OCI-LY1 (cell line): ENCODE measurements at regions not wholly inside any gene's neighbourhood (a gene's known extent, or its start where the extent isn't known, plus 50 kb on each side); places are given as distances from the start of the nearest gene placed in this dataset.

Experiments used
- H2AFZ ChIP-seq: fragments of 200-600 bp; sonication (generic), shearing (Covaris generic); 2 replicates; pipeline ENCODE4 v1.6.0; 2014; ENCODE audit warnings: antibody characterized with exemption, mild to moderate bottlenecking, low read length
- H3F3A ChIP-seq: fragments of 200-600 bp; sonication (generic), shearing (Covaris generic); 2 replicates; pipeline ENCODE4 v1.6.0; 2014; ENCODE audit warnings: mild to moderate bottlenecking, antibody characterized with exemption, low read length, moderate library complexity; ENCODE audit not compliant: insufficient read depth
- H3K27ac ChIP-seq: fragments of 200-600 bp; sonication (generic); 2 replicates; pipeline ENCODE4 v1.5.1; 2014; ENCODE audit warnings: low read length, mixed run types, mild to moderate bottlenecking, low read depth; ENCODE audit not compliant: poor library complexity, severe bottlenecking
- H3K27me3 ChIP-seq: fragments of 200-600 bp; sonication (generic); 2 replicates; pipeline ENCODE4 v1.6.0; 2014; ENCODE audit warnings: antibody characterized with exemption, mild to moderate bottlenecking, low read length, moderate library complexity; ENCODE audit not compliant: insufficient read depth
- H3K36me3 ChIP-seq: fragments of 200-600 bp; sonication (generic); 2 replicates; pipeline ENCODE4 v1.6.1; 2014; ENCODE audit warnings: mild to moderate bottlenecking, antibody characterized with exemption, low read length, moderate library complexity, mixed read lengths; ENCODE audit not compliant: insufficient read depth
- H3K4me1 ChIP-seq: fragments of 200-600 bp; sonication (generic); 2 replicates; pipeline ENCODE4 v1.5.1; 2014; ENCODE audit warnings: mild to moderate bottlenecking, low read length, moderate library complexity; ENCODE audit not compliant: insufficient read depth, severe bottlenecking
- H3K4me2 ChIP-seq: fragments of 200-600 bp; sonication (generic), shearing (Covaris generic); 2 replicates; pipeline ENCODE4 v1.6.1; 2014; ENCODE audit warnings: low read length
- H3K4me3 ChIP-seq: fragments of 200-600 bp; sonication (generic); 2 replicates; pipeline ENCODE4 v1.5.1; 2014; ENCODE audit warnings: low read length, low read depth, mild to moderate bottlenecking, mixed read lengths; ENCODE audit not compliant: poor library complexity, severe bottlenecking
- H3K79me2 ChIP-seq: fragments of 200-600 bp; shearing (Covaris generic); 2 replicates; pipeline ENCODE4 v1.6.1; 2016; ENCODE audit warnings: mixed run types, low read length, mixed read lengths; ENCODE audit not compliant: insufficient read depth
- H3K9ac ChIP-seq: fragments of 200-600 bp; sonication (generic), shearing (Covaris generic); 2 replicates; pipeline ENCODE4 v1.6.1; 2014; ENCODE audit warnings: mild to moderate bottlenecking, low read length, mixed read lengths
- H3K9me2 ChIP-seq: fragments of 200-600 bp; sonication (generic), shearing (Covaris generic); 2 replicates; pipeline ENCODE4 v1.6.1; 2014; ENCODE audit warnings: low read depth, mild to moderate bottlenecking, low read length, mixed read lengths
- H3K9me3 ChIP-seq: fragments of 200-600 bp; shearing (Covaris generic); 2 replicates; pipeline ENCODE4 v1.6.1; 2014; ENCODE audit warnings: low read length, mixed read lengths
- H4K20me1 ChIP-seq: fragments of 200-600 bp; sonication (generic), shearing (Covaris generic); 2 replicates; pipeline ENCODE4 v1.6.0; 2016; ENCODE audit warnings: mild to moderate bottlenecking, low read length; ENCODE audit not compliant: insufficient read depth
- EZH2 ChIP-seq: fragments of 200-600 bp; sonication (generic), shearing (Covaris generic); IDR thresholded peaks from 2 replicates; pipeline ENCODE4 v1.8.0; 2017; ENCODE audit warnings: borderline replicate concordance, mixed run types, mild to moderate bottlenecking, antibody characterized with exemption, low read length, moderate library complexity, mixed read lengths
- TF ChIP-seq, protein P1 (sequence below): fragments of 200-600 bp; sonication (generic), shearing (Covaris generic); IDR thresholded peaks from 2 replicates; pipeline ENCODE4 v1.5.1; 2017; ENCODE audit warnings: mild to moderate bottlenecking, antibody characterized with exemption, low read length, moderate library complexity, mixed read lengths

GRCh38 chr18:55111271-55111670 lies 152.0 kb upstream of the CCDC68 start:
- H3K27ac ChIP-seq = no peak overlapping the region
- H3K9me3 ChIP-seq = no peaks in the 10 kb centered on the region
- H3K4me3 ChIP-seq = no peak overlapping the region
- H3K9me2 ChIP-seq = no peaks in the 10 kb centered on the region
- H3K79me2 ChIP-seq = no peaks in the 10 kb centered on the region
- no peak overlapping the region for H2AFZ ChIP-seq
- H3K36me3 ChIP-seq = no peaks in the 10 kb centered on the region
- TF ChIP-seq, protein P1, sequence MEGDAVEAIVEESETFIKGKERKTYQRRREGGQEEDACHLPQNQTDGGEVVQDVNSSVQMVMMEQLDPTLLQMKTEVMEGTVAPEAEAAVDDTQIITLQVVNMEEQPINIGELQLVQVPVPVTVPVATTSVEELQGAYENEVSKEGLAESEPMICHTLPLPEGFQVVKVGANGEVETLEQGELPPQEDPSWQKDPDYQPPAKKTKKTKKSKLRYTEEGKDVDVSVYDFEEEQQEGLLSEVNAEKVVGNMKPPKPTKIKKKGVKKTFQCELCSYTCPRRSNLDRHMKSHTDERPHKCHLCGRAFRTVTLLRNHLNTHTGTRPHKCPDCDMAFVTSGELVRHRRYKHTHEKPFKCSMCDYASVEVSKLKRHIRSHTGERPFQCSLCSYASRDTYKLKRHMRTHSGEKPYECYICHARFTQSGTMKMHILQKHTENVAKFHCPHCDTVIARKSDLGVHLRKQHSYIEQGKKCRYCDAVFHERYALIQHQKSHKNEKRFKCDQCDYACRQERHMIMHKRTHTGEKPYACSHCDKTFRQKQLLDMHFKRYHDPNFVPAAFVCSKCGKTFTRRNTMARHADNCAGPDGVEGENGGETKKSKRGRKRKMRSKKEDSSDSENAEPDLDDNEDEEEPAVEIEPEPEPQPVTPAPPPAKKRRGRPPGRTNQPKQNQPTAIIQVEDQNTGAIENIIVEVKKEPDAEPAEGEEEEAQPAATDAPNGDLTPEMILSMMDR = no peak
- no peak for TF ChIP-seq EZH2
- H3K27me3 ChIP-seq = no peaks in the 10 kb centered on the region
- H3K4me1 ChIP-seq = no peaks in the 10 kb centered on the region
- no peaks in the 10 kb centered on the region for H3F3A ChIP-seq
- H3K4me2 ChIP-seq = no peak overlapping the region
- no peak overlapping the region for H3K9ac ChIP-seq
- no peaks in the 10 kb centered on the region for H4K20me1 ChIP-seq

DNA sequence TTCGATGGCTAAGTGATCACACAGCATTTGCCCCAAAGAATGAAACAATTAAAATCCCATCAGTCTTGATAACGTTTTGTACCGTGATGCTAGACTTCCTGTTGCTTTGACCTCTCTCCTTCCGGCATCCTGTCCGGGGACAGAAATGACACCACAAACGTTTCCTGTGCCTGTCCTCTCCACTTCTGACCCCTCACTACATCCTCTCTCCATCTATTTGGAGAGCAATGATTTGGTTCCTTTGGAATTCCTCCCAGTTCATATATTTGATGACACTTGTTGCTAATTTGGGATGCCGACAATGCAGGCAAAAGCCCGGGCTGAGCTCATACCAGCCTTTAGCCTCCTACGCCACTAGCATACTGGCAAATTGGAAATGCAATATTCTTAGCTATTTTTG lies 151.2 kb upstream of the CCDC68 start:
- Histone ChIP-seq H4K20me1 (no peaks in the 10 kb centered on the region), H3K79me2 (no peaks in the 10 kb centered on the region), H3K4me2 (no peak overlapping the region), H2AFZ (no peak overlapping the region), H3K9me3 (no peaks in the 10 kb centered on the region), H3K4me1 (no peaks in the 10 kb centered on the region), H3K4me3 (no peak overlapping the region), H3K27ac (no peak overlapping the region), H3K9ac (no peak overlapping the region), H3K9me2 (no peaks in the 10 kb centered on the region), H3K27me3 (no peaks in the 10 kb centered on the region), H3F3A (no peaks in the 10 kb centered on the region), H3K36me3 (no peaks in the 10 kb centered on the region)
- no peak for TF ChIP-seq EZH2
- TF ChIP-seq, protein P1 = no peak

DNA sequence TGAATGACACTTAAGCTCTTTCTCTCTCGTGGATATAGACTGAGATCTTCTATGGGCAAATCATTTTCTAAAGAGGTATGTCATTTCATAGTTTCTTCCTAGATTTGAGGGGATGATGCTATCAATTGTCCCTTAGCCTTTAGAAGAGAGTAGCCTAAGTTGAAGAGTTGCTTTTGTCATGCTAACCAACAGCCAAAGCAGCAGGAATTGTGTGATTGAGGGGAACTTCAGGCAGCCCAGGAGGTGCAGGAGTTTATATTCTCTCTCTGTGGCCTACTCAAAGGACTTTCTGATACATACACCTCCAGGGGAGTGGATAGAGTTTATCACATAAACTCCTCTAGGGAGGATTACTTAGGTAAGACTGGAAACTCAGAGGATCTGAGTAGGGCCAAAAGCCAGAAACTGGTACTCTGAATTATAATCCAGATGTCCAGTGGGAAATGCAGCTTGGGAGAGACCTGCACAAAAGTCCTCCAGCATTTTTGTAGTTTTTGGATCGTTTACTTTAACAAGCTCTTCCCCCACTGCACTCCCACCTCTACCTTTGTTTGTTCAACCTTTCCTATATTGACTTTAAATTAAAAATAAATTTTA lies 150.7 kb upstream of the CCDC68 start:
- no peaks in the 10 kb centered on the region for H3K36me3 ChIP-seq
- no peak overlapping the region for H2AFZ ChIP-seq
- H3F3A ChIP-seq = no peaks in the 10 kb centered on the region
- no peaks in the 10 kb centered on the region for H3K9me3 ChIP-seq
- TF ChIP-seq, protein P1 = no peak
- no peak for TF ChIP-seq EZH2
- no peak overlapping the region for H3K9ac ChIP-seq
- no peaks in the 10 kb centered on the region for H4K20me1 ChIP-seq
- H3K27ac ChIP-seq = no peak overlapping the region
- H3K27me3 ChIP-seq = no peaks in the 10 kb centered on the region
- no peak overlapping the region for H3K4me2 ChIP-seq
- no peaks in the 10 kb centered on the region for H3K9me2 ChIP-seq
- no peak overlapping the region for H3K4me3 ChIP-seq
- no peaks in the 10 kb centered on the region for H3K79me2 ChIP-seq
- no peaks in the 10 kb centered on the region for H3K4me1 ChIP-seq
